ENCODE measurements at regions not wholly inside any gene's neighbourhood (a gene's known extent, or its start where the extent isn't known, plus 50 kb on each side); places are given as distances from the start of the nearest gene placed in this dataset.

DNA sequence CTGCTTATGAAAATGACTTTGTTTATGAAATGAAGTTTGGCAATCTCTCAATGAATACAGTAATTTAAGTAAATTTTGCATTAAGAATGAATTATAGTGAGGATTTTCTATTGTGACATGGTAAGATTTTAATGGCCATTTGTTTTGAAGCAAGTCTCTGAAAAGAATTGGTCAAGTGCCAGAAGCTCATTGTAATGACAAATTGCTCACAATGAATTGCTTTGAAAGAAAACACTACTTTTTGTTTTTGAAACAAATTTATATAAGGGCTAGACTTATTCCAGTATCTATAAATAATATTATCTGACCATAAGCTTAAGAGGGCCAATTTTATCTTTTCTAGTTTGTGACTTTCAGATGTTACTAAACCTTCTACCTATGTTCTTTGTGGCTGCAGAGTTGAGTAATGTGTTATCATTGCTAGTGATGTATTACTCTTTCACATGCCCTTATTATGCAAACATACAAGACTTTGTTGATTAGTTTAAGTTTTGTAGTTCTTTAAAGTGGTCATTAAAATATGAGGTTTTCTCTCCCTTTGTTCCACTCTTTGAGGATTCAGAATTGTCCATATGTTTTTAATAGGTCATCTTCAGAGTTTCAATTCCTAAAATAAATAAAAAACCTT lies 93.0 kb upstream of the ZNF608 start:
- DNase-seq (ENCODE audit: low read depth): no peak

DNA sequence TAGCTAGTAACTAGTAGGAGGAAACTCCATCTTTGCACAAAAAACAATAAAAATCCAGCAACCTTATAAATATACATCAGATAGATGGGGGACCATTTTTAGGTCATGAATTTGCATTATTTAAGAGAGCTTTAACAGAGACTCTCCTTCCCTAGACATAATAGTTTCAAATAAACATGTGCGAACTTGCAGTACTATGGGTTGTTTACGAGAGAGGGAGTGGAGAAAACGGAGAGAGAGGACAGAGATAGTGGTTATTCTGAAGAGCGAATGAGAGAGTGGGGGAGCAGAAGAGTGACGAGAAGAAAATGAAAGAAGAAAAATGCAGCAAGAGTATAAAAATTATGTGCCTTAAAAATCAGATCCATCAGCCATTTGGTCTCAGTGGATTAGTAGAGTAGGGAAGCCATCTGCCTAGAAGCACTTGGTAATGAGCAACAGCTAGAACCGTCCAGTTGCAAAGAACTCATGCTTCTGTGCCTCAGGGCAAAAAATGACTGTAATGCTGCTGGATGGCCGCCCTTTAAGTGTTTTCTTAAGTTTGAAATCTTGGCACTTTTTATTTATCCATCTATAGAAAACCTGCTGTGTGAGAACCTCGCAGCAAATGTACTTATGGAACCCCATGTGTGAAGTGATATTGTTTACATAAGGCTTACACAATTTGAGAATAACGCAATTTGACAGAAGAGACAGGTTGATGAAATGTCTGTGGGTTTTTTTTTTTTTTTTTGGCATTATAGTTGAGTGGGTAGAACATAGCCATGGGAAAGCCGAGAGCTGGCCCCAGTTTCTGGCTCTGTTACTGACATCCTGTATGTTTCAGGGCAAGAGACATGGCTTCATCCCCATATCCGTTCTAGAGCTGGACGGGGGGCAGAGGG lies 95.6 kb upstream of the ZNF608 start:
- no peak for DNase-seq (ENCODE audit: low read depth)

DNA sequence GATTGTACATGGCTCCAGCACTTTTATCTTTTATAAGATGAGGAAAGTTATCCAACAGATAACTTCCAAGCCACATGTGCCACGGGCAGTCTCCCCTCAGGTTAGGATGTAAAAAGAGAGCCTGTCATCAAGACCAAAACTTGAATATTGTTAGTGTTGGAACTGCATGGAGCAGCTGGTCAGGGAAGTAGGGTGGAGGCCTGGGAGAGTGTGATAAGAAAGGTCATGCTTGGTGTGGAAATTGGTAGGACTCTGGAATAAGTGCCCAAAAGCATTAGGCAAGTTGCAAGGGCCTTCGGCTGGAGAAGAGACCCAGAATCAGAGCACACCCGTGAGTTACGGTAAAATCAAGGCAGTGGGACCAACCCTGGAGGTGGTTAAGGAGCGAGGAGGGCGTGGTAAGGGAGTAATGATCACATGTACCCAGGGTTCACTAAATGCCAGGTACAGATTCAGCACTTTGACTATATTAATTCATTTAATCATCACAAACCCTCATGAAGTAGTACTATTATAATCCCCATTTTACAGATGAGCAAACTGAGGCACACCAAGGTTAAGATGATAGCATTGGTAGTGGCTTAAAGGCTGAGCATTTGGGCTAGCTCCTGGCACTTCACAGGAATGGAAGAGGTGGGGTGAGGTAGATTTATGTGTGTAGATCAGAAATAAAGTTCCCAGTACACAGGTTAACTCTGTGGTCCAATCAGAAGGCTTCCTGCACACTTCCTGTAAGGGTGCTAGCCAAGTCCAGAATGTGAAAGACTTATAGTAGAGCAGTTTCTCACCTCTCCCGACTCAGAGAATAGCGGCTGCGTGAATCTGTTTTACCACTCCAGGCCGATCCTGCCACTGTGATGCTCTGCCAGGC lies 96.5 kb upstream of the ZNF608 start:
- no peak for DNase-seq (ENCODE audit: low read depth)

DNA sequence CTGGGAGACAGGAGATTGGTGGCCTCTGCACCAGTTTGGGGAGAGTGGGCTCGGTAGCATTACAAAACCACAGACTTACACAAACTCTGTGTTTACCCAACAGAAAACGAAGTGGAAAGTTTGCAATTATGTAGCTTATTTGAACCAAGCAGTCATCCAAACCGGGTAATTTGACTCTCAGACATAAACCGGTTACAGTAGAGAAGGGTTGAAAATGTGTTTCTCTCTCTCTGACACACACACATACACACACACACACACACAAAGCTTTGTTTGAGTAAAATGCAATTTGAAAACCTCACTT lies 97.1 kb upstream of the ZNF608 start:
- no peak for DNase-seq (ENCODE audit: low read depth)

DNA sequence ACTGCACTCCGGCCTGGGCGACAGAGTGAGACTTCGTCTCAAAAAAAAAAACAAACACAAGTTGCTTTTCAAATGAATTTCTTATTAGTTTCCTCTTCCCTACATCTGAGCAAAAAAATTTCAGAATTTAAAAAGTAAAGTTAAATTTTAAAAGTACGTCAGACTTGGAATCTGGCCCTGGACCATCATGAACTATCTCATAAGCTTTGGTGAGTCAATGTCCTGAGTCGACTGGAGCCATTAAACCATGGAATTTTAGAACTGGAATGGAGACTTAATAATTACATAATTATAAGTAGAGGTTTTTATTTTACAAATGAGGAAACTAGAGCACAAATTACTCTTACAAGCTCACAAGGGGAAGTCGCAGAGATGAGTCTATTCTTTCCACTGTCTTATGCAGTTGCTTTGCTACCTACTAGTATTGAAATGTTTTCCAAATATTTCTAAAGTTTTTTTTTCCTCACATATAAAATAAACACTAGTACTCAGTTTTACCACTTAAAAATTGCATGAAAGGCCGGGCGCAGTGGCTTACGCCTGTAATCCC lies 98.0 kb upstream of the ZNF608 start:
- DNase-seq (ENCODE audit: low read depth): no peak

DNA sequence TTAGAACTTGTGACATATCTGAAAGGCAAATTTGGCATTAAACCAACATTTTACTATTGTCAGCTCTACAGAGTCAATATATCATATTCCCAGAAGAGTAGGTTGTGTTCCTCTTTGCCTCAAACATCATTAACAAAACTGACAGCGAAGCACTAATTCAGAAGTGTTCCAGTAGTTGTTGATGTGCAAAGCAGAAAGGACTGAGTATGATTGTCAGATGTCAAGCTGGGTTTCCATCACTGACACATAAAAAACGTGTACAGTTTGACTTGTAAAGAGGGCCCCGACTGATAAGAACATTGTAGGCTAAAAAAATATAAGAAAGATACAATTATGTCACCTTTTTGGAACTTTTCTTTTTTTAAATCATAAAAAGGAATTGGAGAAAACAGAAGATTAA lies 101.5 kb upstream of the ZNF608 start:
- DNase-seq (ENCODE audit: low read depth): no peak

DNA sequence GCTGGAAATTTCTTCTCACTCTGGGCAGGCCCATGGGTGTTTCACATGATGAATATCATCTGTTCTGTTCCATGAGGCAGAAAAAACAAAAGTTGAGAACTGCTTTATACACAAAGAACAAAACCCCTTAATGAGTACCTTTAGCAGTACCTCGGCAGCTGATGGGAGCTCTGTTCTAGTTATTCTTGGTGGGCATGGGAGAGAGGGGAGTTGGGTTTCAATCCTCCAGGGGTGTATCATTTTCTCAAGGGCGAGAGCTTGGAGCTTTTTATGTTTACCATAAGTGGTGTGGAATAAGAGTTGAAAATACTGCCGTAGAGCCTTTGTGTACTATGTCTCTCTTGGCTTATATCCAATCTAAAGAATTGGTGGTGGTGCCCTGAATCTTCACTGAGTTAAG lies 103.3 kb upstream of the ZNF608 start:
- no peak for DNase-seq (ENCODE audit: low read depth)

DNA sequence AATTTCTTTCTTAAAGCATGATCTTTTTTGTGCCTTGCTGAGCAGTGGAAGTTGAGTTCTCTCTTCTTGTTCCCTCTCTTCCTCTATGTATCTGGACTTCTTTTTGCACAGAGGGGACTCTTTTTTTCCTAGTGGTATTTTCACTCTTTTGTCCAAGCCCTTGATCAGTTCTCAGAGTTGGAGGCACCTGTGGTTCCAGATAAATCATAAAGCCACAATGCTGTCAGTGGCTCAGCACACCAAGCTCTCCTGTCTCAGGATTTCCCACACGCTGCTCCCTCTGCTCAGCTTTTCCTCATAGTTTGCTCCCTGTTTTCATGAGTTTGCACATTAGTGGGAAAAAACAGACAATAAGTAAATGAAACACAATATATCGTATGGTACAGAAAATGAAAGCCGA lies 110.3 kb upstream of the ZNF608 start:
- no peak for DNase-seq (ENCODE audit: low read depth)

DNA sequence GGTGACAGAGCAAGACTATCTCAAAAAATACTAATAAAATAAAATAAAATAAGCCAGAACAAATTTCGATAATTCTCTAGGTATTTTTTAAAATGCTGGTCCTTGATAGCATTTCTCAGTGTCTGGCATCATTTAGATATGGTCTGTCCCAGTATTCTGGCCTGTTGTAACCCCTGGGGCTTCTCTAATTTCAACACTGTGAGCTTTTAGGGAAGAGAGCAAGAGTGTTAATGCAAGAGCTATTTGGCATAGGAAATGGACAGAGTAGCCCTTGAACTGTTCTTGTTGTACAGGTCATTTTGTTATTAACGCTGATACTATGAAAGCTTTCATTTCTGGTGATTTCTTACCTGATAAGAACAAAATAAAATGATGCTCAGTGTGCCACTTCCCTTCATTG lies 112.2 kb upstream of the ZNF608 start:
- no peak for DNase-seq (ENCODE audit: low read depth)

DNA sequence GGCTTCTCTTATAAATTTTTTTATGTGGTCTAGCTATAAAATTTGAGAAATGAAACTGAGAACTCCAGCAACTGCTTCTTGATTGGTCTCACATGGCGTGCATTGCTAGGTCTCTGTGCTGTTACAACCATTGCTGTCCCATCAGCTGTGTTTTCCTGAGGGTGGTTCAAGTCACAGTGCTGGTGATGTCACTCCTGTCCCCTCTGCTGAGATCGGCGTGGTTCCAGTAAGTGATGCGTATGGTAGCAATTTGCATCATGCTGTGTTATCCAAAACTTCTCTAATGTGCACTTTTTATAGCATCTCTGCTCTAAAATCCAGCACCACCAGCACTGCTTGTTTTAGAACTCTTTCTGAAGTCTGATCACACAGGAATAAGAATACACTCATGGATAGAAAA lies 112.6 kb upstream of the ZNF608 start:
- DNase-seq (ENCODE audit: low read depth): no peak

DNA sequence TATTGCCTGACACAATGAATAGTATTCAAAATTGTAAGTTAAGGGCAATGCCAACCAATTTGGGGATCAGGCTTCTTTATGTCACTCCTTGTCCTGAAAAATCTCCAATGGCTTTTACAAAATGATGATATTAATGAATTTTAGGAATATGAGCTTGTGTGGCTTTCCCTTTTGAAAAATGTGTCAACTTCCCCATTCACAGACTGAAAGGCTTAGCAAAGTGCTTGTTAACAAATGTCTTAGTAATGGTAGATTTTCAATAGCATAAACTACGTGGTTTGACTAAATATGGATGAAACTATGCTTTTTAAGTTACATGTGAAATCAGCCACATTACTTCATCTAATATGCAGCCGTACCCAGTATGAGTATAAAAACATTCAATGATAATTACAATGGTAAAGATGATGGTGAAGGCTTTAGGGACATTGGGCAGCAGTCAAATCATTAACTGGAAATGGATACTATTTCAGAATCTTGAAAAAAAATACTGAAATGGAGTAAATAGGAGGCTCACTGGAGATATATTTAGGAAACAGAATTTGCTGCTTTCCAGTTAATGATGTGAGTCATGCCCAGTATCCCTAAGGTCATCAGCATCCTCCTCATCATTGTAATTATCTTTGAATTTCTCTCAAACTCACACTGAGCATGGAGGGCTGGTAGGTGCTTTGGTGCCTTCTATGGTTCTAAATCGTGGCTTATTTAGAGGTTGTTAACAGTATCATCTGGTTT lies 113.3 kb upstream of the ZNF608 start:
- DNase-seq (ENCODE audit: low read depth): no peak

DNA sequence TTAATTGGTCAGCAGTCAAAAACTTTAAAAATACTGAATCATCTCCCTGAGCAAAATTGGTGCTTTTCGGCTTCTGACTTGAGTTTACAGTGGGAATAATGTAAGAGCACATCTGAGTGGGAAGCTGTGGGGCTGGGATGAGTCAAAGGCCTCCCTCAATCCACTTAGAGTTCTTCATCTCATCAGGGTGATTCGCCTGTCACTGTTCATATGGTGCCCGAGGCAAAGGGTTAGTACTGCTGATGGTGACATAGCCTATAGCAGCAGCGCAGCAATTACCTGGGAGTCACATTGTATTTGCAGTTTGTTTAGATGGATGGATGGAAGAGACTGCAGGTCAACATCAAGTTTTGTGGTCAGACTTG lies 113.8 kb upstream of the ZNF608 start:
- no peak for DNase-seq (ENCODE audit: low read depth)

DNA sequence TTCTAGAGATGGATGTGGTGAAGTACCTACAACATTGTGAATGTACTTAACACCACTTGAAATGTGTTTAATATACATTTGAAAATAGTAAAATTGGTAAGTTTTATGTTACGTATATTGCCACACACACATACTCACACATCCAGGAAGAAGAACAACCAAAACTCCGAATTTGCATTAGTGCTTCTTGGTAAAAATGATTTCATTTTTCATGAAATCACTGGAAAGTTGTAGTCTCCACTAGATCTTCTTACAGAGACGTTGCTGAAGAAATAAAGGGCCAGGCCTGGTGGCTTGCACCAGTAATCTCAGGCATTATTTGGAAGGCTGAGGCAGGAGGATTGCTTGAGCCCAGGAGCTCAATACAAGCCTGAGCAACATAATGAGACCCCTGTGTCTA lies 118.6 kb upstream of the ZNF608 start:
- DNase-seq (ENCODE audit: low read depth): no peak

DNA sequence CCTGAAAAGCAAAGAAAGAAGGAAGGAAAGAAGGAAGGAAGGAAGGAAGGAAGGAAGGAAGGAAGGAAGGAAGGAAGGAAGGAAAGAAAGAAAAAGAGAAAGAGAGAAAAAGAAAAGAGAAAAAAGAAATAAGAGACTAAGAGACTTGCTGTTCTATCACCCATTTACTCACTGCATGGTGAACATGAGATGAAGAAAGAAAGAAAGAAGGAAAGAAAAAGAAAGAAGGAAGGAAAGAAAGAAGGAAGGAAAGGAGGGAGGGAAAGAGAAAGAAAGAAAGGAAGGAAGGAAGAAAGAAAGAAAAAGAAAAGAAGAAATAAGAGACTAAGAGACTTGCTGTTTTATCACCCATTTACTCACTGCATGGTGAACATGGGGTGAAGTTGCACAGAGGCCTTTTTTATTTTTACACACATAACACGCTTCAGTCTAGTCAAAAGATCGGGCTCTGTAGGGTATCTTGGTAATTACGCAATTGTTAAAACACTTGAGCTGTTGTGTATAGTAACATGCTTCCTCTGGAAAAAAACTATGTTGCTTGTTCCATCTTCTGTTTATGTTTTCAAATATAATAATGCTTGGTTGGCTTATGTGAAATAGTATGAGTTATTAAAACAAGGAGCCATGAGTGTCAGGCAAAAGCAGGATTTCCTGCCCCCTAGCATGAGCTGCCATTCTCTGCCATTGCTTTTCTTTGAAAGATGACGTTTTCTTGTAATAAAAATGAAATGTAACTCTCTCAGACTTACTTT lies 119.3 kb upstream of the ZNF608 start:
- DNase-seq (ENCODE audit: low read depth): no peak

DNA sequence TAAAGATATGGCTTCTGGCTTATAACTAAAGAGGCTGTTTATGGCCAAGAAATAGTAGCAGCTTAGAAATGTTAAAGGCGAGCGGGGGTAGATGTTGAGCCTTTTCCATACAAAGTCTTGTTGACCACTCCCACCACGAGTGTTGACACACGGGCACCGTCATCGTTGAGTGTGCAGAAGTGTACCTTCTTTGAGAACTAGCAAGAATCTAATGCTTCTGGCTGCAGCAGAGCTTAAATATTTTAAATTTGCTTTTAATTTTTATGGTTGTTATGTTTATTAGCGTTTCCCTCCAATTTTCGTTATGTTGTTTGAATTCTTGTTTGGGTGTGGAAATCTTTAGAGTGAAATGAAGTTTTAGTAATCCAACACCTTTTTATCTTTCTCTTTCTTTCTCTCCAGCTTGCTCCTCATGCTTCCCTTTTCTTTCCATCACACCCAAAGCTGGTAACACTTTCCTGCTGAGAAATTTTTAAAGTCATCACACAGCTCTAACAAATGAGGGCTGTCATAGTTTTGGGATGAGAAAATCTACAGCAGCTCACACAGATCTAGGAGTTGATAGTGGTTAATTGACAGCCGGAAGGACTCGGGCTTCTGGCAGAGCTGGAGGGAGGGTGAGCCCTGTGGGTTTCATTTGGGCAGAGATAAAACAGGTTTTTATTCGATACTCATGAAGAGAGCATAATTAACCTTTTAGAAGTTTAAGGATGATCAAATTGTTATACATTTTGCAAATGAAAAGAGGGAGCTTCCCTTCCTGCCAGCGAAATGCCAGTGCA lies 120.1 kb upstream of the ZNF608 start:
- no peak for DNase-seq (ENCODE audit: low read depth)

DNA sequence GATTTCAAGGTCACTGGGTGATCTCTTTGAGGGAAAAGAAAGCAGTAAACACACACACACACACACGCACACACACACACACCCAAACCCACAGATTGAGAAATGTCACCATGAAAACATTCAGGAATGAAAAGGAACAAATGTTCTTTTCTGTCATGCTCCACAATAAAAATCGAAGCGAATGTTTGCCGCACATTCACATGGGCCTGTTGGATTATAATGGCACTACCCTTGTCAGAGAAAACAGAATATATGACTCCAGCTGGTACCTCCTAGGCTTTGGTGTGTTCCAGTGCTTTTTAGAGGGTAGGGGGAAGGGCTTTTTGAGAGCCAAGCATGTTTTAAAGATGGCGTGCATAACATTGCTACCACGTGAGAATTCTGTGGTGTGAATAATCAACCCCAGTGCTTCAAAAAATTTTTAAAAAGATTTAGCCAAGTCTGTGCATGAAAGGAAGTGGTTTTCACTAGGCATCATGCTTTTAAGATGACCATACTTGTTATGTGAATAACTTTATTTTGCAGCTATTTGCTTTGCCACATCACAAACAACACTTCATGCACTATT lies 120.8 kb upstream of the ZNF608 start:
- peak; percentile 58 for DNase-seq (ENCODE audit: low read depth)

DNA sequence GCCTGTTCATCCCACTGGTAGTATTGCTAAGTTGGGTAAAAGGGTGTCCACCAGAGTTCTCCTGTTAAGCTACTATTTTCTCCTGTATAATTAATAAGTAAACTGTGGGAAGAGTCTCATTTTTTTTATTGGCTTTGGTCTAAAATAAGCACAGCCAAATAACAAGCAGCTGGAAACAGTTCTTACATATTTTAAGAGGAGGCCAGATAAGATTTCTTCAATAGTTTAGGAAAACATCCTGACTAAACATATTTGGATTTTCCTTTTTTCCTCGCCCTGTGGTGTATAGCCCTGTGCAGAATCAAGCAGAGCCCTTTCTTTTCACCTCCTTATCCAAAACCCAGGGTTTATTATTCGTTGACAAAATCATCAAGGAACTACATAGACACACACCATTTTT lies 122.2 kb upstream of the ZNF608 start:
- DNase-seq (ENCODE audit: low read depth): no peak

DNA sequence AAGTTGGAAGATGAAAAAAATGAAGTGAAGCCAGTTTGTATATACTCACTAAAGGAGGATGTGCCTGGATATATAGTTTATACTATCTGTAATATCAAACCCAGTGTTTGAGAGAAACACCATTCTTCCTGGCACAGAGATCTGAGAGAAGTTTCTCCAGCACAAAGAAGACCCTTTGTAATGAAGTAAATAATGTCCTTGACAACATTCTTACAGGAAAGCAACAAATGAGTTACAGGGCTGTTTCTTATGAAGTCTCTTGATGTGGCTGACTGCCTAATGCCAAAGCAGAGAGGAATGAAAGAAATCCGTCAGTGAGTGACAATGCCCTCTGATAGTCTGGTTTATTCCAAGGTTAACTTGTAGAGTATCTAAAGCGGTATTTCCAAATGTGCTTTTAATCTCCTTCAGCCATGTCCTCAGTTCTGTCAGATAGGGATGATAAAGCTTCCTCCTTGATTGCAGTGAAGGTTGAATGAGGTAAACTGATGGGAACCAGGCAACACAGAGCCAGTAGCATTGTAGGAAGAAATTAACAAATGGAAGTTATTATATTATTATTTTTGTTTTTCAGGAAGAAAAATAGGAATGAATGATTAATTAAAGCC lies 123.1 kb upstream of the ZNF608 start:
- DNase-seq (ENCODE audit: low read depth): no peak

DNA sequence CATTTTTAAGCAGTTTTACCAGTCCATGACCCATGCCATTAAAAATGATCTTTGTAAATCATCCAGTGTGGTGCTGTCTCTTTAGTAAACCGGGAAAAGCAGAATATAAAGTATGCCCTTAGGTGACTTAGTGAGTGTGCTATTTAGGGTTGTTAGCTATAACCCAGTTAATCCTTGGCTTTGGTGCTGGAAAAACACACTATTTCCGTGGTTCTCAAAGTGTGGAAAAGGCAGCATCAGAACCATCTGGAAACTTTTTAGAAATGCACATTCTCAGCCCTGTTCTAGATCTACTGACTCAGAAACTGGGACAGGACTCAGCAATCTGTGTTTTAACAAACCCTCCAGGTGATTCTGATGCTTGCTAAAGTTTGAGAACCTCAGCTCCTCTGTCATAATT lies 123.6 kb upstream of the ZNF608 start:
- DNase-seq (ENCODE audit: low read depth): no peak

DNA sequence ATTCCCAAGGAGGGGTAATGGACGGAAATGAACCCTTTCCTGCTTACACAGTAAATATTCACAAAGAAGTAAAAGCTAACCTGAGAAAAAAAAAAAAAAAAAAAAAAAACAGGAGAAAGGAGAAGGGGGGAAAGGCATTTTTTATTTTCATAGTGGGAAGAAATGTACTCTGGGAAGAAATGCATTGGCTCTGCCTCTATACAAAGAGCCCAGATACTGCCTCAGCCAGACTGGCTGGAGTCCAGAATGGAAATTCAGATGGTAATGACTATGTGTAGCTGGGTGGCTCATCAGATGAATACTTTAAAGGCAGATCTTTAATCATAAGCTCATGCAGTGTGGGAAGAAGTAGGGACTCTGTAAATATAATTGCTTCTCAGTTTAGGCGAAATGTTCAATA lies 124.9 kb upstream of the ZNF608 start:
- peak; percentile 69 for DNase-seq (ENCODE audit: low read depth)
